ENCODE measurements at regions not wholly inside any gene's neighbourhood (a gene's known extent, or its start where the extent isn't known, plus 50 kb on each side); places are given as distances from the start of the nearest gene placed in this dataset.

GRCh38 chr2:33680644-33681363 lies 81.7 kb upstream of the FAM98A start:
- no peak for DNase-seq (ENCODE audit: low spot score)

- no peak for DNase-seq (ENCODE audit: low spot score)
Observed at GRCh38 chr2:33678436-33678835, 79.3 kb upstream of the FAM98A start.

GRCh38 chr2:33673937-33674336 lies 74.8 kb upstream of the FAM98A start:
- peak; percentile 17 for DNase-seq (ENCODE audit: low spot score)

- no peak for DNase-seq (ENCODE audit: low spot score)
Observed at GRCh38 chr2:33672896-33673295, 73.8 kb upstream of the FAM98A start.

- DNase-seq (ENCODE audit: low spot score), result no peak
Observed at GRCh38 chr2:33672389-33672788, 73.3 kb upstream of the FAM98A start.

- DNase-seq (ENCODE audit: low spot score), result no peak
Observed at GRCh38 chr2:33671198-33671597, 72.1 kb upstream of the FAM98A start.

- DNase-seq (ENCODE audit: low spot score), result no peak
Observed at GRCh38 chr2:33670392-33670937, 71.4 kb upstream of the FAM98A start.

- DNase-seq (ENCODE audit: low spot score), result no peak
Observed at GRCh38 chr2:33666879-33667278, 67.8 kb upstream of the FAM98A start.

GRCh38 chr2:33665039-33665438 lies 65.9 kb upstream of the FAM98A start:
- no peak for DNase-seq (ENCODE audit: low spot score)

- no peak for DNase-seq (ENCODE audit: low spot score)
Observed at GRCh38 chr2:33660416-33661123, 61.5 kb upstream of the FAM98A start.

GRCh38 chr2:33655626-33656320 lies 56.7 kb upstream of the FAM98A start:
- no peak for DNase-seq (ENCODE audit: low spot score)

- DNase-seq (ENCODE audit: low spot score), result no peak
Observed at GRCh38 chr2:33652830-33653229, 53.7 kb upstream of the FAM98A start.

GRCh38 chr2:33650171-33650570 lies 51.1 kb upstream of the FAM98A start:
- no peak for DNase-seq (ENCODE audit: low spot score)

All from AG20443 (cell line).